ENCODE measurements at regions not wholly inside any gene's neighbourhood (a gene's known extent, or its start where the extent isn't known, plus 50 kb on each side); places are given as distances from the start of the nearest gene placed in this dataset.

DNA sequence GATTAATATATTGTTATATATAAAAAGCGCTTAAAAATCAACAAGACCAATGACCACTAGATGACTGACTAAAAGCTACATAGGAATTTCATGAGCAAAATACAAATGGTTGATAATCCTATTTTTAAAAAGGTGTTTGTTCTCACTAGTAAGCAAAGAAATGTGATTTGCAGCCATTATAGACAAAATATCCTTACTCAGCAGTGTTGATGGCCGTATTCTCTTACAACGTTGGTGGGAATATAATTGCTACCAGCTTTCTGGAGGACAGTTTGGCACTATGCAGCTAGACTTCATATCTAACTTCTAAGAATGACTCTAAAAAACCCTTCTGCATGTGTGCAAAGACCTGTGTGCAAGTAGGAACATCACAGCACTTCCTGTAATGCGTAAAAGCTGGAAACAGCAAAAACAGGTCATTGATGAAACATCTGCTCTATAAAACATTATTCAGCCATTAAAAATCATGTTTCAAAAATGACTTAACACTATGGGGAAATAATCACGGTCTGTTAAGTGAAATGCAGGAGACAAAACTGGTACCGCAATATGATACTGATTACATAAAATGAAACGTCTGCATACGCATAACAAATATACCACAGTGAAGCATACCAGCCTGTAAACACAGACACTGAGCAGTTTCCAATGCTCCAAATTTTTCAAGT lies 70.1 kb upstream of the LINC01488 start:
- DNase-seq (ENCODE audit: low spot score) (no peak), ATAC-seq (no peak)

DNA sequence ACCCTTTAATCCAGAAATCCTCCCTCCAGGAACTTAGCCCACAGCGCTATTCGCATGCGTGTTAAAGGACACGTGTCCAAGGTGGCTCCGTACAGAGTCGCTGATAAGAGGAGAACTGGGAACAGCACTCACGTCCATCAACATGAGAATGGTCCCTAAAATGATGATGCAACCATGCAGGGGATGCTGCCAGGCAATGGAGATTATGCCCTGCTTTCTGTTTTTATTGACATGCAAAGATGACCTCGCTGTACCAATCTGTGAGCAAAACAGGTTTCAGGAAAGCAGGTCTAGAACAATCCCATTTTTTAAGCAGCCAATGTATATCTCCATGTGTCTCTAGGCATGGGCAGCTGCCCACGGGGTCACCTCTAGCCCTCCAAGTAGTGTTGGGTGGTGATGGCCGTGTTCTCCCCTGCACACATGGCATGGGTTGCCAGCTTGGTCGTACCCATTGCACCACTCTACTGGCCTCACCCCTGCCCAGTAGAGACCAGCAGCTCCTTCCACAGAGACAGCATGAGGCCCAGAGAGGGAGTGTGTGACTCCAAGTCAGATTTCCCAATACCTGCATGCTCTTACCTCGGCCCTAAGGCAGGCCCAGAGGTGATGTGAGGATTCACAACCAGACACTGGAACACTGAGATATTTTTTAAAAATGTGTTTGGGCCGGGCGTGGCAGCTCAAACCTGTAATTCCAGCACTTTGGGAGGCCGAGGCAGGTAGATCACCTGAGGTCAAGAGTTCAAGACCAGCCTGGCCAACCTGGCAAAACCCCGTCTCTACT lies 68.3 kb upstream of the LINC01488 start:
- ATAC-seq = no peak
- no peak for DNase-seq (ENCODE audit: low spot score)

DNA sequence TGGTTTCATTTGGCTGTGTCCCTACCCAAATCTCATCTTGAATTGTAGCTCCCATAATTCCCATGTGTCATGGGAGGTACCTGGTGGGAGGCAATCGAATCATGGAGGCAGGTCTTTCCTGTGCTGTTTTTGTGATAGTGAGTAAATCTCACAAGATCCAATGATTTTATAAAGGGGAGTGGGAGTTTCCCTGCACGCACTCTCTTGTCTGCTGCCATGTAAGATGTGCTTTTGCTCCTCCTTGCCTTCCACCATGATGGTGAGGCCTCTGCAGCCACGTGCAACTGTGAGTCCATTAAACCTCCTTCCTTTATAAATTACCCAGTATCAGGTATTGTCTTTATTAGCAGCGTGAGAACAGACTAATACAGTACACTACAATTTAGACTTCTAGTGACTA lies 67.5 kb upstream of the LINC01488 start:
- DNase-seq (ENCODE audit: low spot score) (no peak), ATAC-seq (no peak)

DNA sequence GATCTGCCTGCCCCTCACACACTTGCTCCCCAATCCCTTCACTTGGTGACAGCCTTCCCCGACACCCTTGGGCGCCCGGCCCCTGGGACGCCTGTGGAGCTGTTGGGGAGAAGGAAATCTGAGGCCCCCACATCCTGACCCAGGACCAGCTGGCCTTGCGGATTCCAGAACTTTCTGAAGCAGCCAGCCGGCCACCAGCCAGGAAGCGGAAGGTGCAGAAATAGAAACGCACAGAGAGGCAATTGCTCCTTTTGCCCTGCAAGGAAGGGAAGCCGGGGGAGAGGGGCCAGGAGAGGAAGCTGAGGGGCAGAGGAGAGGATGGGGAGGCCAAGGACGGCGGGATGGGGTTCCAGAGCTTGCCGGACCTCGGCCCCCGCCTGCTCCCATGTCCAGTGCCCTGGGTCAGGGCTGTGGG lies 66.7 kb upstream of the LINC01488 start:
- peak; percentile 57 for ATAC-seq

DNA sequence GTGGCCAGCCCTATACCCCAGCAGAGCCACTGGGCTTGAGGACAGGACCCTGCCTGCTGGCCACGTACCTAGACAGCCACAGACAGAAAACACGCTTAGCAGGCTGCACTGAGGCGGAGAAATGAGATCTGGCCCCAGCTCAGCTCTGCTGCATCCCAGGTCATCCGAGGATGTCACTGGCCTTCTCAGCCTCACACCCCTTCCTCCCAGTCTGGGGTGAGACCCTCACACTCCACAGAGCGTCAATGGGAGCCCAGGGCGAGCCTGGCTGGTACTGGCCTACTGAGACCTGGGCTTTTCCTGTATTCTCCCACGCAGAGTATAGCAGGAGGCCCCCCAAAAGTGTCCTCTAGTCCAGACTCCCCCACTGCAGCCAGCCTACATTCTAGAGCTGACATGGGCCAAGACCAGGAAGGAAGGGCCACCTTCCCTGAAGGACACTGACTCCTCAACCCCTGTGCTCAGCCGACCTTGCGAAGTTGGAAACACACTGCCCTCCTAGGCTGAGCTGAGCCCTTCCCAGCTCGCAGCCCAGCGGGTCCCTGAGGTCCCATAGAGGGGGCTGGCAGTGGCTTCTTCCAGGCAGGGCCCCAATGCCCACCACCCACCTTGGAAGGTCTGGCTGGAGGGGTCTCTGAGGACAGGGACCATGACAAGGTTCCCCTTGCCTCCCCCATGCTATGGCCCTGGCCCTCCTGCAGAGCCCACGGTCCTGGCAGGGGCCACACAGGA lies 65.9 kb upstream of the LINC01488 start:
- ATAC-seq (no peak), DNase-seq (ENCODE audit: low spot score) (no peak)

More for the DNA sequence above, 66.7 kb upstream of the LINC01488 start:
- DNase-seq (ENCODE audit: low spot score) = no peak

DNA sequence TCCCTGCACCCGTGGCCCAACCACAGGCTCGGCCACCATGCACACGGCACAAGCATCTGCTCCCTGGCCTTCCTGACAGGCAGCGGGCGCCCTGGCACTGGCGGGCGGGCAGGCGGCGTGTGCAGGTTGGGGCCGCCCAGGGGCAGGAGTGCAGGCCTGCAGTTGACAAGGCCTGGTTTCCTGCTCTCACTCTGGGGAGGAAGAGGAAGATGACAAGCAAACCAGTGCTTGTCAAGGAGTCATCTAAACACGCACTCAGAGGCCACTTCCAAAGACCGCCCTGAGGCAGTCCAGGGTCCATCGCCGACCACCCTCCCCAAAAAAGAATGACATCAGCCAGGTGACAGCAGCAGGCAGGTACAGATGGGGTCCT lies 65.3 kb upstream of the LINC01488 start:
- no peak for DNase-seq (ENCODE audit: low spot score)

DNA sequence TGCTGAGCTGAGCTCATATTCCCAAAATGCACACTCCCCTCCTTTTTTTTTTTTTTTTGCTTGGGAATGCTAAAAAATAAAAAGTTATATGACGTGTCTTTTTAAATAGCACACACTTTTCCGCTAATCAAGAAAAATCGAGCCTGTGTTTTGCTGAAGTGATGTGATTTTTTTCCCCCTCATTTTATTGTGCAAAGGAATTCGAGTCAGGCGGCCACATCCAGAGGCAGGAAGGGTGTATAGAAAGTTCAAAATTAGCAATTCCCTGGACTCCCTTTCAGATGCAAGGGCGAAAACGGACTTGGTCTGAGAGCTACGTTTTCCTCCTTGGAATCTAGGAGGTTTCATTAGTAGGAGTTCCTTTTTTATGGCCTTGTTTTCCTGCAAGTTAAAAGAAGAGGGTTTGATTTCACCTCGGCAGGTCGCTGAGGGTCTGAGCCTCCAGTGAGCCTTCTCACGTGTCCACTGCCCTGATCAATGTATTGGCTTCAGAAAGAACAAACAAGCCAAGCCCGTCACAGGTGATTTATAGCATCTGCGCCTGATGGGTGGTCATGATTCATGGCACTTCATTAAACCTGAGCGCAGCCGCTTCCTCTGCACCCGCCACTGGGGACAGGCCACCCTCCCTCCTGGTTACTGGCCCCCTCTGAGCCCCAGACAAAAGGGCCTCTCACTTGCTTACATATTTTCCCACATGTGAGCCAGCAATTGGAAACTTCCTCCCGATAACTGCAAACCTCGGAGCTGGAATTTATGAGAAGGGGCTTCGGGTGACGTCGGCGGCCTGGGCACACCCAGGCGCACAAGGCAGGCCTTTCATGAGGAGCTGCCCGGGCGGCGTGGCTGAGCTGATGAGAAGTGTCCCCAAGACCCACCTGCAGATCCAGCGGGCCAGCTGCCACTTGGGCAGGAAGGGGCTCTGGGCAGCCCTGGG lies 64.4 kb upstream of the LINC01488 start:
- ATAC-seq (no peak), DNase-seq (ENCODE audit: low spot score) (no peak)

More for the DNA sequence above, 65.3 kb upstream of the LINC01488 start:
- peak; percentile 42 for ATAC-seq

DNA sequence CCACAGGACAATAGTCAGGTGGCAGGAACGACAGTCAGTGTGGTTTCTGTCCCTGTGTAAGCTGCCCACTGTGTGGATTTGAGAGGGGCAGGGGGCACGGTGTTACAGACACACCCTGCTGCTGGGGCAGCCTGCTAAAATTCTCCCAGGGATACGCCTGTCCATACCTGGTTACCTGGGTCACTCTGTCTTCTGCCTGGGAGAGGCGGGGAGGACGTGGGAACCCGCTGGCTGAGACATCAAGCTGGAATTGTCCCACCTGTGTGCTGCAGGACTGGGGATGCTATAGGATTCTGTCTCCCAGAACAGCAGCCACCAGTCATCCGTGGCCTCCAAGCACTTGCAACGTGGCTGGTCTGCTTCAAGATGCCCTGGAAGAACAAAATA lies 63.8 kb upstream of the LINC01488 start:
- ATAC-seq (no peak), DNase-seq (ENCODE audit: low spot score) (no peak)

DNA sequence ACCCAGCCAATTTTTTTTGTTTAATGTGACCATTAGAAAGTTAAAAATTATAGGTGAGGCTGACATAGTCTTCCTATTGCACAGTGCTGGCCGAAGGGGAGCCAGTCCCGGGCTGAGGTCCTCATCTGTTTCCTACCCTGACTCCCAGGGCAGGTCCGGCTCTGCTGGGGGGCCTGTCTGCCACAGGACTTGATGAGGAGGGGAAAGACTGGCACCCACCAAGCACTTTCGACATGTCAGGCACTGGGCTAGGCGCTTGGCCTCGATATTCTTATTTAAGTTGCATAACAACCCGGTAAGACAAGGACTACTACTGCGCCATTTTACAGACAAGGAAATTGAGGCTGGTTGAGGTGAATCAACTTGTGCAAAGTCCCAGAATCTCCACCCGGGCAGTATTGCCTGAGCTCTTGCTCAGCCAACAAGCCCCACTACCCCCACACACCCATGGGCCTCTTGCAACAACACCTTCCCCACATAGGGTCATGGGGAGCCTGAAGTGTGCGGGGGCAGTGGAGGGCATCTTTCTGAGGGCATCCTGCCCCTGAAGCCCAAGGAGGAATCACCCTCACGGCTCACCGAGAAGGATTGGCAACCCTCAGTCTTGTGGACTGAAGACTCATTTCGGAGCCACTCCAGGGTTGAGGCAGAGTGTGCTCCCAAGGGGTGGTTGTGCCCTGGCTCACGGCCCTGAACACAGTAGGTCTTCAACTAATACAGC lies 62.7 kb upstream of the LINC01488 start:
- ATAC-seq = no peak
- no peak for DNase-seq (ENCODE audit: low spot score)

DNA sequence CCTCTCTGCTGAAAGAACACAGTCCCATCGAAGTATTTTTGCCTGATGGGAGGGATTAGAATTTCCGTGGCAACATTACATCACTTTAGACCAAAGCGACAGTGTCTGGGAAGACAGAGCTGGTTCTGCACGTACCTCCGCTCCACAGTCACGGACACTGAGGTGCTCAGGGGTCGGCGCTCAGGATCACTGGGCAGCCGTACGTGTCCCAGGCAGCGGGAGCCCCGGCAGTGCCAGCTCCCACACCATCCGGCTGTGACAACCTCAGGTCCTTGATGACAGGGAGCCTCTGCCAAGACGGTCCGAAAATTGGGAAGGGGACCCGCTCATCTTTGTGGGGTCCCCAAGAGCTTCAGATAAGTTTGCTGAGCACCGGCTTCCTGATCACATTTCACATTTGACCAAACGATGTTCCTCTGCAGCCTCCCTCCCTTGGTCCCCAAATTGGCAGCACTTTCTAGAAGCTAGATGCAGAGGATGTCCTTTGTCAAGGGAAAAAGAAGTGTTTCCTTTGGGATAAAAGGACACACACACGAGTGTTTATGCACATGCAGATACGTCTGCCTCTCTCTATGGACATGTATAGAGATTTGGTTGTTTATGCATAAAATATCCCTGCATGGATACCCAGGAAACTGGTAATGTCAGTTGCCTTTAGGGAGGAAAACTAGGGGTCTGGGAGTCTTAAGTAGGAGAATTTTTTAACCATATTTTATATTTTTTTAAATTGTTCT lies 61.6 kb upstream of the LINC01488 start:
- ATAC-seq (no peak), DNase-seq (ENCODE audit: low spot score) (no peak)

DNA sequence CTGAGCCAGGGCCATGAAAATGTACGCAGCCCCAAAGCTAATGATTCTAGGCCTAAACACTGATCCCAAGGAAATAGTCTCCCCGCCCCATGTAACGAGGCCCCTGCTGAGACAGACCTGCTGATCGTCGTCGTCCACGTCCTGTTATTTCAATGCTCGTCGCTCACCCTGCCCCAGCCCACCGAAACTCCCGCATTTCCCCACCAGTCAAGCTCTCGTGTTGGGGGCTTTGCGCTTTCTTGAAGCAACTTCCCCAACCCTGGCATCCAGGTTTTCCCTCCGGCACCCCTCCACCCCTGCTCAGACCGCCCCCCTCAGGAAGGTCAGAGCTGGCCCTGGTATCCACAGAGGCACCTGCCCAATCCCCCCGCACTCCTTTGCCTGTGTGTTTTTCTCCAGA lies 58.8 kb upstream of the LINC01488 start:
- no peak for DNase-seq (ENCODE audit: low spot score)
- no peak for ATAC-seq

DNA sequence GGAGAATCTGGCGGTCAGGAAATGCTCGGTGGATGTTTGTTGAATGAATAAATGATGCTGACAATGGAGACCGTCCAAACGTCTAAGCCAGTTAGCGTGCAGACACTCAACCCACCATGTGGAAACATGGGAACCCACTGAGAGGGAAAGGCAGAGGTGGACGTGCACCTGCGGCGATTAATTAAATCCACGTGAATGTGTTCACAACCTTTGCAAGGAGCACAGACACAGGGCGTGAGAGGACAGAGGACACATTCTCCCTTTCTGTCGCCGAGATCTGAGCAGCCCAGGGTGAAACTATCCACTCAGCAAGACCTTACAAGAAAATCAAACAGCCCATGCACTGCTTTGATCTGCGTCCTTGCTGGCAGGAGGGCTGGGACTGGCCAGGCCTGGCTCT lies 58.3 kb upstream of the LINC01488 start:
- ATAC-seq (no peak), DNase-seq (ENCODE audit: low spot score) (no peak)

DNA sequence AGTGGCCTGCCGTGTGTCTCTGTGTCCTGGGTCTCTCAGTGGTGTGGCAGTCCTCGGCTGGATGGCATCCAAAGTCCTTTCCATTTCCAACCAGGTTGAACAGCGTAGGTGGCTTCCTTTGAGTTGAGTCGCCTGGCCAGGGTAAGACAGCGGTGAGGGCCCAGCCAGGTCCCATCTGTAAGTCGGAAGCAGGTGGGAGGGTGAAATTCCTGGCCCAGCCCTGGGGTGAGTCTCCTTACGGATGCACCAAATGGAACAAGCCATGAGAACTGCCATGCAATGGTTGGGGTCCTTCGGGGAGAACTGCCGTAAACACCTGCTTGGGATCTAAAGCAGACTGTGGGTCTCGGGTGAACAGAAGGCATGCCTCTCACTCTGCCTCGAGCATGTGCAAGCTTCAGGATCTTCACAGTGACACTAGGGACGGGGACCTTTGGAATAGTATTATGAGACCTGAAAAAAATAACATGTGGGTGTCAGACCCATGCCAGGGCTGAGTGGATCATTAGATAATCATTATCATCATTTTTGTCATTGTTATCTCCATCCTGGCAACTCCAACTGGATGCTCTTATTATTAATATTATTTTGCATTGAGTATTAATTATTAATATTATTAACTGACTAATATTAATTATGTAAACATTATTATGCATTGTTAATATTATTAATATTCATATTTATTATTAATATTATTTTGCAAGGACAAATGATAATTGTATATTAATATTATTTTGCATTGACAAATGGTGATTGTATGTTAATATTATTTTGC lies 57.7 kb upstream of the LINC01488 start:
- ATAC-seq (no peak), DNase-seq (ENCODE audit: low spot score) (no peak)

DNA sequence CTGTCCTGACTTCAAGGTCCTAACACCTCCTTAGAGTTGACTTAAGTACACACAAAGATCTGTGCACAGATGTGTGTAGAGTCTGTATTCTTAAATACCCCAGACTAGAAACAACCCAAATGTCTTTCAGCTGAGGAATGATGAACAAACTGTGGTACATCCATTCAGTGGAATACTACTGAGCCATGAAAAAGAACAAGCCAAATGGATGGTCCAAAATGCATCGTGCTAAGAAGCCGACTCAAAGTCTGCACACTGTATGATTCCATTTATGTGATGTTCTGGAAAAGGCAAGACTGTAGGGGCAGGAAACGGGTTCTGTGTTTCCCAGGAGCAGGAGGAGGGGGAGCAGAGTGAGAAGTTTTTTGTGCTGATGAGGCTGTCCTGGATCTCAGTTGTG lies 56.7 kb upstream of the LINC01488 start:
- DNase-seq (ENCODE audit: low spot score) (no peak), ATAC-seq (no peak)

DNA sequence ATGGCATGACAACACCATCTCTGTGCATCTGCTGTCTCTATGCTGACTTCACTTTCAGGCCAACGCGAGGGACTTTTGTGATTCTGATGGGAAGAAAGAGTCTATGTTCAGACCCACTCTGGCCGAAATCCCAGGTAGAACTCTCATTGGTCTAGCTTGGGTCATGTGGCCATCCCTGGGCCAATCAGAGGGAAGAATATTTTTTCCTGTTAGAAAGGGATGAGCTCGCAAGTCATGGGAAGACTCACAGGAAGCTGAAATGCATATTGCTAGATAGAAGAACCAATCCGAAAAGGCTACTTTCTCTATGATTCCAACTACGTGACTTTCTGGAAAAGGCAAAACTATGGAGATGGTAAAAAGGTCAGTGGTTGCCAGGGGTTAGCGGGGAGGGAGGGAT lies 56.0 kb upstream of the LINC01488 start:
- ATAC-seq (no peak), DNase-seq (ENCODE audit: low spot score) (no peak)

DNA sequence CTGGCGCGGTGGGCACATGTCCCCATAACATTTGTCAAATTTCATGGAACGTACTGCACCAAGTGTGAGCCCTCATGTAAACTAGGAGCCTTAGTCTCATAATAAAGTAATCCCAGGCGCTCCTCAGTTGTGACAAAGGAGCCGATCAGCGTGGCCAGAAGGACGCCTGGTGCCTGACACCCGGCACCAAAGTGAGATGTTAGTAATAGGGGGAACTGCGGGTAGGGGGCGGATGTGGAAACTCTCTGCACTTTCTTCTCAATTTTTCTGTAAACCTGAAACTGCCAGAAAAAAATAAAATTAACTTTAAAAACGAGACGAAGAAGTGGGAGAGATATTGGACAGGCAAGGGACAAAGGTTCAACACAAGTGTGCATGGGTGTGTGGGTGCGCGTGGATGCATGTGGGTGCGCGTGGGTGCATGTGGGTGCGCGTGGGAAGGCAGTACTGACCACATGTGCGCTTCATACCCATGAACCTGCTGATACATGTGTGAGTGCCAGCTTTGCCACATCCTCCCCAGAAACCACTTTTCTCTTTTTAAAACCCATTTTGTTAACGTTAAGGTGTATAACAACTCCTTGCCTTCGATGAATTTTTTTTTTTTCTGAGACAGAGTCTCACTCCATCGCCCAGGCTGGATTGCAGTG lies 55.4 kb upstream of the LINC01488 start:
- DNase-seq (ENCODE audit: low spot score) (no peak), ATAC-seq (no peak)

DNA sequence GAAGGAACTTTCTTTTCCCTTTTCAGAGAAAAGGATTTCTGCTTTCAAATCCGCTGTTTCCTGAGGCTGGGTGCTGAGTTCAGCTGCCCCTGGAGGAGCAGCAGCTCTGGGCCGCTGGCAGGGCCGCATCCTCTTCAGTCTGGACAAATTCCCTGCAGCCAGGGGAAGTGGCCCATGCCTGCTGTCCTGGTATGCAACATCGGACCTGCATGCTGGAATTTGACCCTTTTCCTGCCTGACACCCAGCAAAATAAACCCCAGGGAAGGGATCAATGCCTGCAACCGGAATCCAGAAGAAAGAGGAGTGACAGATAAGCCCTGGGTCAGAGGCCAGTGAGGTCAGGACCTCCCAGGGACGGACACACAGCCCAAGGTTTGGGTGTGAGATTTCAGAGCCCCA lies 54.1 kb upstream of the LINC01488 start:
- ATAC-seq (peak; percentile 81), DNase-seq (ENCODE audit: low spot score) (peak; percentile 93)

Measured in left lobe of liver (tissue), 2 donors.